Kidney capillary endothelial cell (primary cell): ENCODE measurements at regions not wholly inside any gene's neighbourhood (a gene's known extent, or its start where the extent isn't known, plus 50 kb on each side); places are given as distances from the start of the nearest gene placed in this dataset.
A peak's percentile ranks its signal among the peaks of the same experiment; 100 is the strongest.
"Not testable (repeated sequence)": the region's sequence is repeated elsewhere in the genome, so short reads cannot be mapped to it uniquely, and the experiment has no call there.

Source experiments
- DNase-seq: peaks from one replicate; pipeline ENCODE4 v3.0.0-alpha.2; 2018; ENCODE audit warnings: low spot score

GRCh38 chr6:14754751-14755513, 490.9 kb upstream of the JARID2 start:
- DNase-seq: no peak

GRCh38 chr6:14756340-14756739, 489.5 kb upstream of the JARID2 start:
- DNase-seq: no peak

GRCh38 chr6:14757014-14757413, 488.9 kb upstream of the JARID2 start:
- no peak for DNase-seq

GRCh38 chr6:14757418-14757817, 488.5 kb upstream of the JARID2 start:
- no peak for DNase-seq

GRCh38 chr6:14758421-14759081, 487.3 kb upstream of the JARID2 start:
- DNase-seq: no peak

- no peak for DNase-seq
These were observed 485.7 kb upstream of the JARID2 start for GRCh38 chr6:14759976-14760672.

- DNase-seq: no peak
These were observed 483.8 kb upstream of the JARID2 start for GRCh38 chr6:14762077-14762476.

GRCh38 chr6:14763139-14763538, 482.7 kb upstream of the JARID2 start:
- no peak for DNase-seq

GRCh38 chr6:14763616-14764015, 482.3 kb upstream of the JARID2 start:
- no peak for DNase-seq

- no peak for DNase-seq
These were observed 480.8 kb upstream of the JARID2 start for GRCh38 chr6:14765106-14765505.

- no peak for DNase-seq
These were observed 480.0 kb upstream of the JARID2 start for GRCh38 chr6:14765721-14766390.

- DNase-seq: no peak
These were observed 479.4 kb upstream of the JARID2 start for GRCh38 chr6:14766391-14766994.

GRCh38 chr6:14767226-14767625, 478.6 kb upstream of the JARID2 start:
- DNase-seq: no peak

- DNase-seq: no peak
These were observed 475.8 kb upstream of the JARID2 start for GRCh38 chr6:14770040-14770439.

- DNase-seq: peak; percentile 81
These were observed 475.3 kb upstream of the JARID2 start for GRCh38 chr6:14770572-14770971.

GRCh38 chr6:14771016-14771415, 474.9 kb upstream of the JARID2 start:
- no peak for DNase-seq

- no peak for DNase-seq
These were observed 473.7 kb upstream of the JARID2 start for GRCh38 chr6:14772188-14772587.

- no peak for DNase-seq
These were observed 470.3 kb upstream of the JARID2 start for GRCh38 chr6:14775528-14775927.

- no peak for DNase-seq
These were observed 469.6 kb upstream of the JARID2 start for GRCh38 chr6:14776307-14776706.

- no peak for DNase-seq
These were observed 463.9 kb upstream of the JARID2 start for GRCh38 chr6:14781772-14782525.

GRCh38 chr6:14782921-14783464, 462.9 kb upstream of the JARID2 start:
- DNase-seq: not testable (repeated sequence)
